ENCODE measurements at regions not wholly inside any gene's neighbourhood (a gene's known extent, or its start where the extent isn't known, plus 50 kb on each side); places are given as distances from the start of the nearest gene placed in this dataset.

DNA sequence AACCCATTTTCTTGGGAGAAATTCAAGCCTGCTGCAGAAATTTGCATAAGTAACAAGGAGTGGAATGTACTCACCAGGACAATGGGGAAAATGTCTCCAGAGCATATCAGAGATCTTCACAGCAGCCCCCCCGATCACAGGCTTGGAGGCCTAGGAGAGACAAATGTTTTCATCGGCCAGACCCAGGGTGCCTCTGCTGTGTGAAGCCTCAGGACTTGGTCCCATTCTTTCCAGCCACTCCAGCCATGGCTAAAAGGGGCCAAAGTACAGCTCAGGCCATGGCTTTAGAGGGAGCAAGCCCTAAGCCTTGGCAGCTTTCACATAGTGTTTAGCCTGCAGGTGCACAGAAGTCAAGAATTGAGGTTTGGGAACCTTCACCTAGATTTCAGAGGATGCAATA lies 1463.0 kb downstream of the HACE1 start:
- no peak for TF ChIP-seq EZH2 (IDR thresholded peaks at IDR 0.05; ENCODE audit: borderline replicate concordance, control insufficient read depth, low read depth, low read length)
- TF ChIP-seq TAF1 (IDR thresholded peaks at IDR 0.05; ENCODE audit: borderline replicate concordance, low read depth, low read length): no peak
- TF ChIP-seq DPF2 (IDR thresholded peaks at IDR 0.05): no peak
- TF ChIP-seq CHD4 (IDR thresholded peaks at IDR 0.05): no peak
- TF ChIP-seq, protein P1, sequence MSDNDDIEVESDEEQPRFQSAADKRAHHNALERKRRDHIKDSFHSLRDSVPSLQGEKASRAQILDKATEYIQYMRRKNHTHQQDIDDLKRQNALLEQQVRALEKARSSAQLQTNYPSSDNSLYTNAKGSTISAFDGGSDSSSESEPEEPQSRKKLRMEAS (IDR thresholded peaks at IDR 0.05; ENCODE audit: low read depth, low read length): no peak
- TF ChIP-seq MTA3 (IDR thresholded peaks at IDR 0.05; ENCODE audit: borderline replicate concordance, low read length): no peak
- no peak for TF ChIP-seq RELA (IDR thresholded peaks at IDR 0.05; ENCODE audit: borderline replicate concordance, partially characterized antibody)
- TF ChIP-seq FOS (IDR thresholded peaks at IDR 0.05; ENCODE audit: borderline replicate concordance, extremely low read depth, insufficient read length): no peak
- TF ChIP-seq, protein P2, sequence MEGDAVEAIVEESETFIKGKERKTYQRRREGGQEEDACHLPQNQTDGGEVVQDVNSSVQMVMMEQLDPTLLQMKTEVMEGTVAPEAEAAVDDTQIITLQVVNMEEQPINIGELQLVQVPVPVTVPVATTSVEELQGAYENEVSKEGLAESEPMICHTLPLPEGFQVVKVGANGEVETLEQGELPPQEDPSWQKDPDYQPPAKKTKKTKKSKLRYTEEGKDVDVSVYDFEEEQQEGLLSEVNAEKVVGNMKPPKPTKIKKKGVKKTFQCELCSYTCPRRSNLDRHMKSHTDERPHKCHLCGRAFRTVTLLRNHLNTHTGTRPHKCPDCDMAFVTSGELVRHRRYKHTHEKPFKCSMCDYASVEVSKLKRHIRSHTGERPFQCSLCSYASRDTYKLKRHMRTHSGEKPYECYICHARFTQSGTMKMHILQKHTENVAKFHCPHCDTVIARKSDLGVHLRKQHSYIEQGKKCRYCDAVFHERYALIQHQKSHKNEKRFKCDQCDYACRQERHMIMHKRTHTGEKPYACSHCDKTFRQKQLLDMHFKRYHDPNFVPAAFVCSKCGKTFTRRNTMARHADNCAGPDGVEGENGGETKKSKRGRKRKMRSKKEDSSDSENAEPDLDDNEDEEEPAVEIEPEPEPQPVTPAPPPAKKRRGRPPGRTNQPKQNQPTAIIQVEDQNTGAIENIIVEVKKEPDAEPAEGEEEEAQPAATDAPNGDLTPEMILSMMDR (IDR thresholded peaks at IDR 0.05 in 2 of 3, conservative IDR thresholded peaks at IDR 0.05 in 1 of 3; ENCODE audit: control insufficient read depth in 2 of 3, extremely low read depth in 1 of 3, insufficient read depth in 1 of 3, low read depth in 3 of 3, low read length in 3 of 3): no peak
